ENCODE measurements at regions not wholly inside any gene's neighbourhood (a gene's known extent, or its start where the extent isn't known, plus 50 kb on each side); places are given as distances from the start of the nearest gene placed in this dataset.
A peak's percentile ranks its signal among the peaks of the same experiment; 100 is the strongest.

DNA sequence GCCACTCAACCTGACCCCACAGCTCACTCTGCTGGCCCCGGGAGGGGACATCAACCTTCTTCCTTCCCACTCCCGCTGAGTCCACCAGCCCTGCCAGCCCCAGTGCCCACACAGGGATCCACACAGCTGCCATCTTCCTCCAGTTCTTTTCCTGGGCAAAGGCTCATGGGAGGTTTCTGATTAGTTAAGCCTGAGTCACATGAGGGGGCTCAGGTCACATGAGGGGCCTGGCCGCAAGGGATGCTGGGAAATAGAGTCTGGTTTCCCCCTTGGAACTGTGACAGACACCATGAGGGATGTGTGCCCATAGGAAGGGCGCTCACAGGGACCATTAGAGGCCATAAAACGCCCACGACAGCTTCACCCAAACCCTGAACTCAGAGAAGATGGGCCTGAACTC lies 228.7 kb upstream of the SFSWAP start (continued):
- TF ChIP-seq, protein P1, sequence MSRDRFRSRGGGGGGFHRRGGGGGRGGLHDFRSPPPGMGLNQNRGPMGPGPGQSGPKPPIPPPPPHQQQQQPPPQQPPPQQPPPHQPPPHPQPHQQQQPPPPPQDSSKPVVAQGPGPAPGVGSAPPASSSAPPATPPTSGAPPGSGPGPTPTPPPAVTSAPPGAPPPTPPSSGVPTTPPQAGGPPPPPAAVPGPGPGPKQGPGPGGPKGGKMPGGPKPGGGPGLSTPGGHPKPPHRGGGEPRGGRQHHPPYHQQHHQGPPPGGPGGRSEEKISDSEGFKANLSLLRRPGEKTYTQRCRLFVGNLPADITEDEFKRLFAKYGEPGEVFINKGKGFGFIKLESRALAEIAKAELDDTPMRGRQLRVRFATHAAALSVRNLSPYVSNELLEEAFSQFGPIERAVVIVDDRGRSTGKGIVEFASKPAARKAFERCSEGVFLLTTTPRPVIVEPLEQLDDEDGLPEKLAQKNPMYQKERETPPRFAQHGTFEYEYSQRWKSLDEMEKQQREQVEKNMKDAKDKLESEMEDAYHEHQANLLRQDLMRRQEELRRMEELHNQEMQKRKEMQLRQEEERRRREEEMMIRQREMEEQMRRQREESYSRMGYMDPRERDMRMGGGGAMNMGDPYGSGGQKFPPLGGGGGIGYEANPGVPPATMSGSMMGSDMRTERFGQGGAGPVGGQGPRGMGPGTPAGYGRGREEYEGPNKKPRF (IDR thresholded peaks at IDR 0.05; ENCODE audit: low read depth, low read length) = no peak
- no peak for TF ChIP-seq CEBPB (tag; IDR thresholded peaks at IDR 0.05)
- no peak for TF ChIP-seq POLR2AphosphoS5 (IDR thresholded peaks at IDR 0.05; ENCODE audit: control insufficient read depth, insufficient read depth, low read depth, low read length)
- TF ChIP-seq ZC3H8 (IDR thresholded peaks at IDR 0.05) = no peak
- no peak for TF ChIP-seq TFAM (CRISPR knock-in tag; conservative IDR thresholded peaks at IDR 0.05)
- no peak for TF ChIP-seq CTBP1 (IDR thresholded peaks at IDR 0.05; ENCODE audit: borderline replicate concordance)
- no peak for TF ChIP-seq SLC30A9 (CRISPR knock-in tag; IDR thresholded peaks at IDR 0.05)
- TF ChIP-seq SMARCE1 (IDR thresholded peaks at IDR 0.05) = no peak
- TF ChIP-seq EHMT2 (IDR thresholded peaks at IDR 0.05) = no peak
- TF ChIP-seq ZNF143 (CRISPR knock-in tag; IDR thresholded peaks at IDR 0.05) = 0 out of 2 replicates have a peak, but pooled peaks have one; percentile 53
- TF ChIP-seq, protein P2, sequence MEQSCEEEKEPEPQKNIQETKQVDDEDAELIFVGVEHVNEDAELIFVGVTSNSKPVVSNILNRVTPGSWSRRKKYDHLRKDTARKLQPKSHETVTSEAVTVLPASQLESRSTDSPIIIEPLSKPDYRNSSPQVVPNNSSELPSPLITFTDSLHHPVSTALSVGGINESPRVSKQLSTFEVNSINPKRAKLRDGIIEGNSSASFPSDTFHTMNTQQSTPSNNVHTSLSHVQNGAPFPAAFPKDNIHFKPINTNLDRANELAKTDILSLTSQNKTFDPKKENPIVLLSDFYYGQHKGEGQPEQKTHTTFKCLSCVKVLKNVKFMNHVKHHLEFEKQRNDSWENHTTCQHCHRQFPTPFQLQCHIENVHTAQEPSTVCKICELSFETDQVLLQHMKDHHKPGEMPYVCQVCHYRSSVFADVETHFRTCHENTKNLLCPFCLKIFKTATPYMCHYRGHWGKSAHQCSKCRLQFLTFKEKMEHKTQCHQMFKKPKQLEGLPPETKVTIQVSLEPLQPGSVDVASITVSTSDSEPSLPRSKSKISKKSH (CRISPR knock-in tag; IDR thresholded peaks at IDR 0.05) = no peak
- no peak for TF ChIP-seq CBFA2T3 (IDR thresholded peaks at IDR 0.05)
- TF ChIP-seq, protein P3, sequence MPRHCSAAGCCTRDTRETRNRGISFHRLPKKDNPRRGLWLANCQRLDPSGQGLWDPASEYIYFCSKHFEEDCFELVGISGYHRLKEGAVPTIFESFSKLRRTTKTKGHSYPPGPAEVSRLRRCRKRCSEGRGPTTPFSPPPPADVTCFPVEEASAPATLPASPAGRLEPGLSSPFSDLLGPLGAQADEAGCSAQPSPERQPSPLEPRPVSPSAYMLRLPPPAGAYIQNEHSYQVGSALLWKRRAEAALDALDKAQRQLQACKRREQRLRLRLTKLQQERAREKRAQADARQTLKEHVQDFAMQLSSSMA (CRISPR knock-in tag; IDR thresholded peaks at IDR 0.05) = no peak
- TF ChIP-seq, protein P4, sequence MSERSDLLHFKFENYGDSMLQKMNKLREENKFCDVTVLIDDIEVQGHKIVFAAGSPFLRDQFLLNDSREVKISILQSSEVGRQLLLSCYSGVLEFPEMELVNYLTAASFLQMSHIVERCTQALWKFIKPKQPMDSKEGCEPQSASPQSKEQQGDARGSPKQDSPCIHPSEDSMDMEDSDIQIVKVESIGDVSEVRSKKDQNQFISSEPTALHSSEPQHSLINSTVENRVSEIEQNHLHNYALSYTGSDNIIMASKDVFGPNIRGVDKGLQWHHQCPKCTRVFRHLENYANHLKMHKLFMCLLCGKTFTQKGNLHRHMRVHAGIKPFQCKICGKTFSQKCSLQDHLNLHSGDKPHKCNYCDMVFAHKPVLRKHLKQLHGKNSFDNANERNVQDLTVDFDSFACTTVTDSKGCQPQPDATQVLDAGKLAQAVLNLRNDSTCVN (CRISPR knock-in tag; IDR thresholded peaks at IDR 0.05) = no peak
- TF ChIP-seq RBM25 (IDR thresholded peaks at IDR 0.05; ENCODE audit: low read depth, low read length, severe bottlenecking) = no peak
- TF ChIP-seq TGIF2 (CRISPR knock-in tag; IDR thresholded peaks at IDR 0.05) = no peak
- TF ChIP-seq C11orf30 (IDR thresholded peaks at IDR 0.05; ENCODE audit: low read depth) = no peak
- TF ChIP-seq ZNF347 (CRISPR knock-in tag; IDR thresholded peaks at IDR 0.05; ENCODE audit: low read depth) = no peak
- TF ChIP-seq, protein P5, sequence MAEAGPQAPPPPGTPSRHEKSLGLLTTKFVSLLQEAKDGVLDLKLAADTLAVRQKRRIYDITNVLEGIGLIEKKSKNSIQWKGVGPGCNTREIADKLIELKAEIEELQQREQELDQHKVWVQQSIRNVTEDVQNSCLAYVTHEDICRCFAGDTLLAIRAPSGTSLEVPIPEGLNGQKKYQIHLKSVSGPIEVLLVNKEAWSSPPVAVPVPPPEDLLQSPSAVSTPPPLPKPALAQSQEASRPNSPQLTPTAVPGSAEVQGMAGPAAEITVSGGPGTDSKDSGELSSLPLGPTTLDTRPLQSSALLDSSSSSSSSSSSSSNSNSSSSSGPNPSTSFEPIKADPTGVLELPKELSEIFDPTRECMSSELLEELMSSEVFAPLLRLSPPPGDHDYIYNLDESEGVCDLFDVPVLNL (CRISPR knock-in tag; IDR thresholded peaks at IDR 0.05; ENCODE audit: low read depth) = no peak
